Ascending aorta (tissue), 2 donors: ENCODE measurements at regions not wholly inside any gene's neighbourhood (a gene's known extent, or its start where the extent isn't known, plus 50 kb on each side); places are given as distances from the start of the nearest gene placed in this dataset.

Source experiments
- DNase-seq, 2 donors: peaks; one replicate each; pipeline ENCODE4 v3.0.0-alpha.2; 2019; ENCODE audit warnings: low spot score in 2 of 2
- H3K27ac ChIP-seq, 2 donors: fragments of 200-600 bp; sonication (generic); one replicate each; pipeline ENCODE4 v1.5.1; 2016 to 2017; ENCODE audit warnings: mild to moderate bottlenecking in 1 of 2
- H3K27me3 ChIP-seq: fragments of 200-600 bp; sonication (generic); one replicate; pipeline ENCODE4 v1.5.1; 2017
- H3K36me3 ChIP-seq, 2 donors: fragments of 200-600 bp; sonication (generic); one replicate each; pipeline ENCODE4 v1.5.1; 2016
- H3K4me1 ChIP-seq, 2 donors: fragments of 200-600 bp; sonication (generic); one replicate each; pipeline ENCODE4 v1.5.1; 2016 to 2017; ENCODE audit warnings: mild to moderate bottlenecking in 1 of 2
- H3K4me3 ChIP-seq, 2 donors: fragments of 200-600 bp; sonication (generic); one replicate each; pipeline ENCODE4 v1.5.1; 2016 to 2017; ENCODE audit warnings: mild to moderate bottlenecking in 1 of 2
- H3K9me3 ChIP-seq, 2 donors: fragments of 200-600 bp; sonication (generic); one replicate each; pipeline ENCODE4 v1.5.1; 2016
- intact Hi-C: fragments of 100-400 bp; cut with DNase I; formaldehyde crosslinking; loops from one replicate; pipeline ENCODE4 v1.15.1; 2023
- TF ChIP-seq, protein P1 (sequence below), 3 experiments: fragments of 200-600 bp in 2 of 3; fragments of 450-650 bp in 1 of 3; sonication (generic) in 2 of 3; IDR thresholded peaks; one replicate each; pipeline ENCODE4 v1.5.1; 2016 to 2019; ENCODE audit warnings: antibody characterized with exemption in 3 of 3, mild to moderate bottlenecking in 1 of 3, moderate library complexity in 1 of 3

DNA sequence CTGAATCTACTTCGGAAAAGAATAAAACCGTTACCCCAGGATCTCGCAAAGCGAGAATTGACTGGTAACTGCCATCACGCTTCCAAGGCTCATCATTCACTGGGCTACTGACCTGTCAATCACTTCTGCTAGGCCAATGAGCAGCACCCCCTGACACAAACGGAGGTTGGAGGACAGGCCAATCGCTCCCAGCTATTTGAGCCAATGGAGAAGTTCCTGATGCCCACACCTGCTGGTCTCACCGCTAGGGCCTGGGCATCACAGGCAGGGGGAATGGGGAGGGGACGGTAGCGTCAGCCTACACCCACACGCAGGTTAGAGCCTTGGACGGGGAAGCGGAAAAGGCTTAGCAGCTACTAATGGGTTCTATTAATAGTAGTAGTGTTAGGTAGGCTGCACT, 56.7 kb upstream of the CHST1 start:
- no peak for DNase-seq
- TF ChIP-seq, protein P1, sequence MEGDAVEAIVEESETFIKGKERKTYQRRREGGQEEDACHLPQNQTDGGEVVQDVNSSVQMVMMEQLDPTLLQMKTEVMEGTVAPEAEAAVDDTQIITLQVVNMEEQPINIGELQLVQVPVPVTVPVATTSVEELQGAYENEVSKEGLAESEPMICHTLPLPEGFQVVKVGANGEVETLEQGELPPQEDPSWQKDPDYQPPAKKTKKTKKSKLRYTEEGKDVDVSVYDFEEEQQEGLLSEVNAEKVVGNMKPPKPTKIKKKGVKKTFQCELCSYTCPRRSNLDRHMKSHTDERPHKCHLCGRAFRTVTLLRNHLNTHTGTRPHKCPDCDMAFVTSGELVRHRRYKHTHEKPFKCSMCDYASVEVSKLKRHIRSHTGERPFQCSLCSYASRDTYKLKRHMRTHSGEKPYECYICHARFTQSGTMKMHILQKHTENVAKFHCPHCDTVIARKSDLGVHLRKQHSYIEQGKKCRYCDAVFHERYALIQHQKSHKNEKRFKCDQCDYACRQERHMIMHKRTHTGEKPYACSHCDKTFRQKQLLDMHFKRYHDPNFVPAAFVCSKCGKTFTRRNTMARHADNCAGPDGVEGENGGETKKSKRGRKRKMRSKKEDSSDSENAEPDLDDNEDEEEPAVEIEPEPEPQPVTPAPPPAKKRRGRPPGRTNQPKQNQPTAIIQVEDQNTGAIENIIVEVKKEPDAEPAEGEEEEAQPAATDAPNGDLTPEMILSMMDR (IDR thresholded peaks at IDR 0.05): no peak
- Histone ChIP-seq H3K27me3 (no peaks in the 10 kb centered on the region), H3K27ac (no peak overlapping the region), H3K4me1 (no peaks in the 10 kb centered on the region), H3K36me3 (no peaks in the 10 kb centered on the region), H3K9me3 (no peaks in the 10 kb centered on the region), H3K4me3 (no peak overlapping the region)
- intact Hi-C loops: no loop called here

DNA sequence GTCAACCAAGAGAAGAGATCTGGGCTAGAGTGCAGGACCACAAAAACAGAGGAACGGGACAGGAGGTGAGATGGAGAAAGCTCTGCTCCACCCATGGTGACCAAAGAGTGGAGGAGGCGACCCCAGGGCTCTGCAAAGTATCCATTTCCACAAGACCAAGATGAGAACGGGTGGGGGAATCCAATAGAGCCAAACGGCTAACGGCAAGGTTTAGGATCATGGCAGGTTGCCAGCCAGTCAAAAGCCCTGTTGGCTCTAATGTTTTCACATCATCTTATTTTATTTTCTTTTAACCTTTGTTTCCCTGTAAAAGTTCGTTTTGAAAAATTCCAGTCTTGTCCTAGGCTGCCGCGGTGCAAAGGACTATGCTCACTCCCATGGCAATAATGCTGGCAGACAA, 52.1 kb upstream of the CHST1 start:
- H3K4me3 ChIP-seq: no peak overlapping the region
- H3K27me3 ChIP-seq: no peaks in the 10 kb centered on the region
- TF ChIP-seq, protein P1 (IDR thresholded peaks at IDR 0.05): no peak
- H3K4me1 ChIP-seq: no peaks in the 10 kb centered on the region
- no peak for DNase-seq
- H3K36me3 ChIP-seq: no peaks in the 10 kb centered on the region
- H3K27ac ChIP-seq: no peak overlapping the region
- no peaks in the 10 kb centered on the region for H3K9me3 ChIP-seq
- intact Hi-C loops: no loop called here

DNA sequence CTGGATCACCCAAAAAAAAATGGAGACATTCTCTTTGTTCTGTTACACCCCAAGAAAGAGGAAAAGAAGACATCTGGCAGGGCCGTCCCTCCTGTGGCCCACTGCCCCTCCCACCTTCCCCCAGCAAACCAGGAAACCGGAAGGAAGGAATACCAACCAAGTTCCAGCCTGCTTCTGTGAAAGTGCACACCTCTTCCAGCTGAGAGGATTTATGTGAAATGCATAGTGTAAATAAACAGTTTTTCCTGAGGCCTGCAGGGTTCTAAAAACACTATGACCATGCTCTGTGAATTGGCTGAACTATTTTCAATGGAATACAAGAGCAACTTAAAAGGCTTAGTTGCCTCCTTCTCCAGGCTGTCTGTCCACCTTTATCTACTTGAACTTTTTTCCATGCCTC, 50.0 kb upstream of the CHST1 start:
- Histone ChIP-seq H3K27ac (no peak overlapping the region), H3K4me1 (no peaks in the 10 kb centered on the region), H3K27me3 (no peaks in the 10 kb centered on the region), H3K4me3 (no peak overlapping the region), H3K9me3 (no peaks in the 10 kb centered on the region), H3K36me3 (no peaks in the 10 kb centered on the region)
- DNase-seq: no peak
- TF ChIP-seq, protein P1 (IDR thresholded peaks at IDR 0.05): no peak
- intact Hi-C loops: no loop called here
